ENCODE measurements at regions not wholly inside any gene's neighbourhood (a gene's known extent, or its start where the extent isn't known, plus 50 kb on each side); places are given as distances from the start of the nearest gene placed in this dataset.

GRCh38 chr7:26001662-26002244, 150.2 kb upstream of the NFE2L3 start:
- no peak for DNase-seq (ENCODE audit: low read depth)
- H3K4me3 ChIP-seq (ENCODE audit: control insufficient read depth, low read depth, low read length), result no peak overlapping the region
- TF ChIP-seq CTCF (conservative IDR thresholded peaks at IDR 0.05; ENCODE audit: control insufficient read depth, insufficient read depth, low read depth, low read length), result no peak

GRCh38 chr7:26005683-26006410, 146.2 kb upstream of the NFE2L3 start:
- H3K4me3 ChIP-seq (ENCODE audit: control insufficient read depth, low read depth, low read length), result no peak overlapping the region
- no peak for TF ChIP-seq CTCF (conservative IDR thresholded peaks at IDR 0.05; ENCODE audit: control insufficient read depth, insufficient read depth, low read depth, low read length)
- DNase-seq (ENCODE audit: low read depth), result no peak

DNA sequence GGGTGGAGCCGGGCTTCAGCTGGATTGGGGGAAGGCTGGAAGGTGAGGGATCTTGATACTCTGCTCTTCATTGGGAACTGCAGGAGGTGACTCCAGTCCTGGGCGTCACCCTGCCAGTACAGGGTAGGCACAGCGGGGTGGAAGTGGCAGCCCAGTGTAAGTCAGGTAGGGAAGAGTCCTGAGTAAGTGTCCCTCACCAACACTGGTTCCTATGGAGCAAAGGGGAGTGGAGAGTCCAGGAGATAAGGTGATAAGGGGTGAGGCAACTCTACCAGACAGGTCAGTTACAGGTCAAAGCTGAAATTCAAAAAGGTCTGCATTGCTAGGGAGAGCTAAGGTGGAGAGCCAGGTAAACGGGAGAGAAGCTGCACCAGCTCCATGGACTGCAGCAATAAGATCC, 145.6 kb upstream of the NFE2L3 start:
- TF ChIP-seq CTCF (conservative IDR thresholded peaks at IDR 0.05; ENCODE audit: control insufficient read depth, insufficient read depth, low read depth, low read length), result no peak
- no peak for DNase-seq (ENCODE audit: low read depth)
- no peak overlapping the region for H3K4me3 ChIP-seq (ENCODE audit: control insufficient read depth, low read depth, low read length)

DNA sequence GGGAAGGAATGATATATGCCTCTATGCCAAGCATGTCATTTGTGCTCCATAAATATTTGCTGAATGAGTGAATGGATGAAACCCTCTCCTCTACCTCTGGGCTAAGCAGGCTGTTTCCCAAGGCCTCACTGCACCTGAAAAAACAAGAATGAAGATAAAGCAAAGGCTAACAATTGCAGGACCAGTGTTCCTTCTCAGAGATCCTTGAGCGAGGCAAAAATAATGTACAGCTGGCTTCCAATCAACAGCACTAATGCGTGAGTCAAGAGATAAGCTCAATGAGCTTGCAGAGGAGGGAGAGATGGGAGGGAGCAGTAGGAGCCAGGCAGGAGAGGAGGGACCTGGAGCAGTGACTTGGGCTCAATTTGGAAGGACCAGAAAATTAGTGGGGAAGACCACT, 144.5 kb upstream of the NFE2L3 start:
- H3K4me3 ChIP-seq (ENCODE audit: control insufficient read depth, low read depth, low read length), result no peak overlapping the region
- no peak for TF ChIP-seq CTCF (conservative IDR thresholded peaks at IDR 0.05; ENCODE audit: control insufficient read depth, insufficient read depth, low read depth, low read length)
- no peak for DNase-seq (ENCODE audit: low read depth)

- no peak for TF ChIP-seq CTCF (conservative IDR thresholded peaks at IDR 0.05; ENCODE audit: control insufficient read depth, insufficient read depth, low read depth, low read length)
- no peak for DNase-seq (ENCODE audit: low read depth)
- no peak overlapping the region for H3K4me3 ChIP-seq (ENCODE audit: control insufficient read depth, low read depth, low read length)
Observed at GRCh38 chr7:26008428-26008827, 143.6 kb upstream of the NFE2L3 start.

- TF ChIP-seq CTCF (conservative IDR thresholded peaks at IDR 0.05; ENCODE audit: control insufficient read depth, insufficient read depth, low read depth, low read length), result no peak
Observed at GRCh38 chr7:26011039-26011696, 140.8 kb upstream of the NFE2L3 start.

More at GRCh38 chr7:26011039-26011696, 140.8 kb upstream of the NFE2L3 start:
- H3K4me3 ChIP-seq (ENCODE audit: control insufficient read depth, low read depth, low read length), result no peak overlapping the region
- DNase-seq (ENCODE audit: low read depth), result no peak
